Sigmoid colon (tissue), 4 donors: ENCODE measurements at regions not wholly inside any gene's neighbourhood (a gene's known extent, or its start where the extent isn't known, plus 50 kb on each side); places are given as distances from the start of the nearest gene placed in this dataset.

Experiments
- POLR2A ChIP-seq, 2 donors: fragments of 450-650 bp; IDR thresholded peaks; one replicate each; pipeline ENCODE4 v1.6.1; 2016; ENCODE audit warnings: antibody characterized with exemption in 2 of 2, mild to moderate bottlenecking in 2 of 2, moderate library complexity in 2 of 2
- POLR2AphosphoS5 ChIP-seq, 4 donors: sonication (generic); formaldehyde crosslinking; IDR thresholded peaks; one replicate each; pipeline ENCODE4 v1.6.1; 2017; ENCODE audit warnings: antibody characterized with exemption in 4 of 4
- TF ChIP-seq, protein P1 (sequence below), 4 experiments: fragments of 450-650 bp in 3 of 4; fragments of 200-600 bp in 1 of 4; IDR thresholded peaks; one replicate each; pipeline ENCODE4 v1.5.1; 2016 to 2019; ENCODE audit warnings: antibody characterized with exemption in 4 of 4, mild to moderate bottlenecking in 3 of 4, moderate library complexity in 2 of 4

DNA sequence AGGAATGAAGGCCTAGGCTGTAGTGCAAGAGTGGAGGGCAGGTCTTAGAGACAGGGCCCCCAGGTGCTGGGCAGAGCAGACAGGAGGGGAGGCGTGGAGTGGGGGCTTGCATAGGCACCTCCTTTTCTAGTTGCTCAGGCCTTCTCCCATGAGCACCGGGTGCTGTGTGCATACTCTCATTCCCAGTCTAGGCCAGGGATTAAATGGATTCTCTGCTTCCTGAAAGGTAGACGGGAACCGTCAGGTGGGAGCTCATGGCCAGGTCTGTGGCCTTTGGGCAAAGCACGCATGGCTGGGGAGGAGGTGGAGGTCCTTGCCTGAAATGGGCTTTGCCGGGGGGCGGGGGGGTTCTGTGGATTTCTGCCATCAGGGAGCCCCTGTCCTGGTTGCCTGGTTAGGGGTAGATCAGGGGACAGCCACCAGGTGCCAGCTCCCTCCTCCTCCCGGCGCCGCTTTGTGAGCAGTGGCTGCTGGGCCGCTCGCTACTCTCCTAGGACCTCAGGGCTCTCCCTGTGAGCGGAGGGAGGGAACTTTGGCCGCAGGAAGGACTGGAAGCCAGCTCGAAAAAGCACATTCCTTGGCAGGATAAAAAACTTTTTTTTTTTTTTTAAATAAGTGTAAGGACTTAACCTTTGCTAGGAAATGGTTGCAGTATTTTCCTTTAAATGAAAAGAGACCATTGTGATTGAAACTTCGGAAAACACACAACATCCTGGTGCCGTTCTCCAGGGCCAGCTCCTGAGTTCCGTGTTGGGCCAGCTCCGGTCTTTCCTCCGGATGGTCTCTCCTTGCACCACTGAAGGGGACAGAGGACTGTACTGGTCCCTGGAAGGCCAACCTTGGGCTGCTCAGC is 82.8 kb upstream of the HAAO start:
- TF ChIP-seq, protein P1, sequence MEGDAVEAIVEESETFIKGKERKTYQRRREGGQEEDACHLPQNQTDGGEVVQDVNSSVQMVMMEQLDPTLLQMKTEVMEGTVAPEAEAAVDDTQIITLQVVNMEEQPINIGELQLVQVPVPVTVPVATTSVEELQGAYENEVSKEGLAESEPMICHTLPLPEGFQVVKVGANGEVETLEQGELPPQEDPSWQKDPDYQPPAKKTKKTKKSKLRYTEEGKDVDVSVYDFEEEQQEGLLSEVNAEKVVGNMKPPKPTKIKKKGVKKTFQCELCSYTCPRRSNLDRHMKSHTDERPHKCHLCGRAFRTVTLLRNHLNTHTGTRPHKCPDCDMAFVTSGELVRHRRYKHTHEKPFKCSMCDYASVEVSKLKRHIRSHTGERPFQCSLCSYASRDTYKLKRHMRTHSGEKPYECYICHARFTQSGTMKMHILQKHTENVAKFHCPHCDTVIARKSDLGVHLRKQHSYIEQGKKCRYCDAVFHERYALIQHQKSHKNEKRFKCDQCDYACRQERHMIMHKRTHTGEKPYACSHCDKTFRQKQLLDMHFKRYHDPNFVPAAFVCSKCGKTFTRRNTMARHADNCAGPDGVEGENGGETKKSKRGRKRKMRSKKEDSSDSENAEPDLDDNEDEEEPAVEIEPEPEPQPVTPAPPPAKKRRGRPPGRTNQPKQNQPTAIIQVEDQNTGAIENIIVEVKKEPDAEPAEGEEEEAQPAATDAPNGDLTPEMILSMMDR (IDR thresholded peaks at IDR 0.05): no peak
- TF ChIP-seq POLR2A (IDR thresholded peaks at IDR 0.05): no peak
- peak in 2 of 4 donors; percentile 5 to 9 for TF ChIP-seq POLR2AphosphoS5 (IDR thresholded peaks at IDR 0.05)
